Mesendoderm (in vitro differentiated cells): ENCODE measurements at regions not wholly inside any gene's neighbourhood (a gene's known extent, or its start where the extent isn't known, plus 50 kb on each side); places are given as distances from the start of the nearest gene placed in this dataset.

Experiments used
- DNase-seq: peaks from one replicate; pipeline ENCODE4 v3.0.0; 2013
- H2AK5ac ChIP-seq: 2 replicates; pipeline ENCODE4 v1.6.1; 2013; ENCODE audit warnings: low read length, inconsistent platforms
- H2BK120ac ChIP-seq: 2 replicates; pipeline ENCODE4 v1.6.1; 2013; ENCODE audit warnings: low read depth, mild to moderate bottlenecking, low read length, moderate library complexity, mixed read lengths
- H2BK15ac ChIP-seq: replicated peaks from 2 replicates; pipeline ENCODE4 v1.6.1; 2013; ENCODE audit warnings: low read depth, mild to moderate bottlenecking, moderate library complexity
- H2BK5ac ChIP-seq: 2 replicates; pipeline ENCODE4 v1.6.1; 2013; ENCODE audit warnings: low read length, inconsistent platforms
- H3K18ac ChIP-seq: 2 replicates; pipeline ENCODE4 v1.6.1; 2013; ENCODE audit warnings: mild to moderate bottlenecking, low read length, mixed read lengths
- H3K23ac ChIP-seq: one replicate; pipeline ENCODE4 v1.6.1; 2013; ENCODE audit warnings: low read length
- H3K27ac ChIP-seq: 2 replicates; pipeline ENCODE4 v1.5.1; 2013; ENCODE audit warnings: low read depth, mild to moderate bottlenecking, inconsistent platforms, low read length, moderate library complexity
- H3K27me3 ChIP-seq: 2 replicates; pipeline ENCODE4 v1.6.1; 2013; ENCODE audit warnings: low read length, control low read depth, mild to moderate bottlenecking, inconsistent platforms; ENCODE audit not compliant: insufficient read depth, poor library complexity
- H3K36me3 ChIP-seq: 2 replicates; pipeline ENCODE4 v1.6.1; 2013; ENCODE audit warnings: low read length, inconsistent platforms; ENCODE audit not compliant: control insufficient read depth, insufficient read depth
- H3K4ac ChIP-seq: one replicate; pipeline ENCODE4 v1.6.1; 2013; ENCODE audit warnings: low read depth, mild to moderate bottlenecking, low read length, moderate library complexity
- H3K4me1 ChIP-seq: 2 replicates; pipeline ENCODE4 v1.6.1; 2013; ENCODE audit warnings: low read depth, low read length, inconsistent platforms; ENCODE audit not compliant: control insufficient read depth
- H3K4me2 ChIP-seq: 2 replicates; pipeline ENCODE4 v1.6.1; 2013; ENCODE audit warnings: low read length
- H3K4me3 ChIP-seq: 2 replicates; pipeline ENCODE4 v1.5.1; 2013; ENCODE audit warnings: mild to moderate bottlenecking, low read length
- H3K56ac ChIP-seq: one replicate; pipeline ENCODE4 v1.6.1; 2013; ENCODE audit warnings: low read length
- H3K79me1 ChIP-seq: 2 replicates; pipeline ENCODE4 v1.6.1; 2013; ENCODE audit warnings: low read length, inconsistent platforms
- H3K79me2 ChIP-seq: 2 replicates; pipeline ENCODE4 v1.6.1; 2013; ENCODE audit warnings: mild to moderate bottlenecking, low read length; ENCODE audit not compliant: control insufficient read depth, insufficient read depth
- H3K9ac ChIP-seq: 2 replicates; pipeline ENCODE4 v1.6.1; 2013; ENCODE audit warnings: low read length, inconsistent platforms
- H4K5ac ChIP-seq: one replicate; pipeline ENCODE4 v1.6.1; 2013; ENCODE audit warnings: low read length
- H4K8ac ChIP-seq: one replicate; pipeline ENCODE4 v1.6.1; 2013; ENCODE audit warnings: low read depth, mild to moderate bottlenecking, control low read depth, low read length, moderate library complexity
- WGBS: extraction: QIAGEN DNeasy Blood & Tissue Kit; methylation state at CpG from one replicate; pipeline ENCODE4 v1.1.7; 2013; ENCODE audit warnings: low lambda C conversion rate, missing lambda C conversion rate; ENCODE audit not compliant: insufficient coverage; ENCODE audit errors: extremely low coverage; 5-methylcytosine and 5-hydroxymethylcytosine counted together

DNA sequence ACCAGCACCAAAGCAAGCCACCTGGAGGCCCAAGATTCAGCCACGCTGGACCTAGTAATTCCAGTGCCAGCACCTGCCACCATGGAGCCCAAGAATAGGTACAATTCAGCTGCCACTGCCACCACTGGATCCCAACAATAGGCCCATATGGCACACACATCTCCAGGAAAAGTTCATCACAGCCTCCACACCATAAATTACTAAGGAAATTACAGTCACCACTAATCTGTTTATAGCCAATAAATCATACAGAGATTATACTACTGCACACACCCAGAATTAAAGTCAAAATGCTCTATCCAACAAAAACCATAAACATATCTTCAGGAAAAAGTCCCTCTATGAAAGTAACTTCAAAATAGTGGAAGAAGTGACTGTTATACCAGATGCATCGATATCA lies 242.8 kb downstream of the SPATA31D1 start:
- Histone ChIP-seq H3K18ac (no peak overlapping the region), H3K4me3 (no peak overlapping the region), H3K4ac (no peak overlapping the region), H3K27ac (no peak overlapping the region), H3K36me3 (no peaks in the 10 kb centered on the region), H2BK5ac (no peak overlapping the region), H3K9ac (no peak overlapping the region), H4K5ac (no peak overlapping the region), H2AK5ac (no peak overlapping the region), H4K8ac (no peak overlapping the region), H3K4me1 (no peaks in the 10 kb centered on the region), H3K23ac (no peak overlapping the region), H3K56ac (no peak overlapping the region), H3K79me2 (no peaks in the 10 kb centered on the region), H3K79me1 (no peaks in the 10 kb centered on the region), H2BK15ac (no peak overlapping the region), H2BK120ac (no peak overlapping the region), H3K4me2 (no peak overlapping the region), H3K27me3 (no peaks in the 10 kb centered on the region)
- no CpG with 5 or more reads among the region's 2 CpGs for WGBS
- DNase-seq = no peak

DNA sequence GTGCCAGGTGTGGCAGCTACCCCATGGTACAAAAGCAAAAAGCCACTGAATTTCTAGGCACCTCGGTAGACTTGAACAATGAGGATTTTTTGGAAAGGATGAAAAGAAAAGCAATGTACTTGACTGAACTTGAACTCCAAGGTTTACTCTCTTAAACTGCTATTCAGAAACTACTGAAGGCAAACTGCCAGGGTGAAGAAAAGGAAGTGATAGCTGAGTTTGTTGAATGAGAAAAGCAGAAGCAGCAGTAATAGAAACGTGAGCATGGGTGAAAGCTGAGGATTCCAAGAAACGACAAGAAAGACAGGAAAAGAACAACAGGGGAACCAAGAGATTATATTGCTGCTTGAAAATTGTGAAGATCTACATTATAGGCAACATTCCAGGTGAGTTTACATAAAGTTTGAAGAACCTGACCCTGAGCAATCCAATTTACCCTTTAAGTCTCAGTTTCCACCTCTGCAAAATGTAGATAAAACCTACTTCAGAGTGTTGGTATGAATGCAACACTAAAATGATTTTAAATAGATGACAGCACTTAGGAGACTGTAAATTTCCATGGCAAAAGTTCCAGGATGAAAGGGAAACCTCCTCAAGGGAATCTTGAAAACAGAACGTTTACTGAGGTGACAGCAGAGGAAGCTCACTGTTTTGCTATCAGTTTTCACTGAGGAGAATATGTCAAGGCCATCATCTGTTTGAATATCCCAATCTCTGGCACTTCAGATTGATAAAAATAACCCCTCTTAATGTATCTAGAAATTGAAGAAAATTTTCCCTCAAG lies 245.8 kb downstream of the SPATA31D1 start:
- Histone ChIP-seq H3K27ac (no peak overlapping the region), H3K36me3 (no peaks in the 10 kb centered on the region), H3K23ac (no peak overlapping the region), H3K79me2 (no peaks in the 10 kb centered on the region), H3K79me1 (no peaks in the 10 kb centered on the region), H3K9ac (no peak overlapping the region), H3K56ac (no peak overlapping the region), H3K4me2 (no peak overlapping the region), H2BK15ac (no peak overlapping the region), H2AK5ac (no peak overlapping the region), H2BK5ac (no peak overlapping the region), H4K5ac (no peak overlapping the region), H4K8ac (no peak overlapping the region), H3K18ac (no peak overlapping the region), H3K4ac (no peak overlapping the region), H3K4me1 (no peaks in the 10 kb centered on the region), H3K4me3 (no peak overlapping the region), H3K27me3 (no peaks in the 10 kb centered on the region), H2BK120ac (no peak overlapping the region)
- no peak for DNase-seq
- WGBS = no CpG with 5 or more reads among the region's 4 CpGs

DNA sequence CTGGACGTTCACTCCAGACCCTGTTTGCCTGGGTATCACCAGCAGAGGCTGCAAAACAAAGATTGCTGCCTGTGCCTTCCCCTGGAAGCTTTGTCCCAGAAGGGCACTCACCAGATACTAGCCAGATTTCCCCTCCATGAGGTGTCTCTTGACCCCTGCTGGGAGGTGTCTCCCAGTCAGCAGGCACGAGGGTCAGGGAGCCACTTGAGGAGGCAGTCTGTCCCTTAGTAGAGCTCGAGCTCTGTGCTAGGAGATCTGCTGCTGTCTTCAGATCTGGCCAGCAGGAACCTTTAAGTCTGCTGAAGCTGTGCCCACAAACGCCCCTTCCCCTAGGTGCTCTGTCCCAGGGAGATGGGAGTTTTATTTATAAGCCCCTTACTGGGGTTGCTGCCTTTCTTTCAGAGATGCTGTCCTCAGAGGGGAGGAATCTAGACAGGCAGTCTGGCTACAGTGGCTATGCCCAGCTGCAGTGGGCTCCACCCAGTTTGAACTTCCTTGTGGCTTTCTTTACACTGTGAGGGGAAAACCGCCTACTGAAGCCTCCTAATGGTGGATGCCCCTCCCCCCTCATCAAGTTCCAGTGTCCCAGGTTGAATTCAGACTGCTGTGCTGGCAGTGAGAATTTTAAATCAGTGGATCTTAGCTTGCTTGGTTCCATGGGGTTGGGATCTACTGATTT lies 253.9 kb downstream of the SPATA31D1 start:
- Histone ChIP-seq H3K4me1 (no peaks in the 10 kb centered on the region), H4K5ac (no peak overlapping the region), H3K27ac (no peak overlapping the region), H2BK5ac (no peak overlapping the region), H4K8ac (no peak overlapping the region), H3K79me2 (no peaks in the 10 kb centered on the region), H3K36me3 (no peaks in the 10 kb centered on the region), H3K23ac (no peak overlapping the region), H3K56ac (no peak overlapping the region), H3K4ac (no peak overlapping the region), H3K9ac (no peak overlapping the region), H3K27me3 (no peaks in the 10 kb centered on the region), H3K4me3 (no peak overlapping the region), H3K18ac (no peak overlapping the region), H3K79me1 (no peaks in the 10 kb centered on the region), H2AK5ac (no peak overlapping the region), H2BK15ac (no peak overlapping the region), H2BK120ac (no peak overlapping the region), H3K4me2 (no peak overlapping the region)
- no CpG with 5 or more reads among the region's 5 CpGs for WGBS
- DNase-seq = no peak

DNA sequence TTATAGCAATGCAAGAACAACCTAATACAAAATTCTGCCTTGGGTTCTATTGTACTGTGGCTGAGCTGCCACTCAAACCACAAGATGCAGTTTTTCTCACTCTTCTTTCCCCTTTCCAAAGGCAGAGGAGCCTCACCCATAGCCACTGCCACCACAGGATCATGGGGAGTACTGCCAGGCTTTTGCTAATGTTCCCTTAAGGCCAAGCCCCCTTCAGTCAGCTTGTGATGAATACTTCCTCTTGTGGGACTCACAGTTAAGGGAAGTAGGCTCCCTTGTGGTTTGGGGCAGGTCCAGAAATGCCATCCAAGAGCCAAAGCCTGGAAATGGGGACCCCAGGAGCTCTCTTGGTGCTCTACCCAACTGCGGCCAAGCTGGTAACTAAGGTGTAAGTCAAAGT lies 258.7 kb downstream of the SPATA31D1 start:
- Histone ChIP-seq H3K23ac (no peak overlapping the region), H3K27me3 (no peaks in the 10 kb centered on the region), H3K9ac (no peak overlapping the region), H3K36me3 (no peaks in the 10 kb centered on the region), H3K4me1 (no peaks in the 10 kb centered on the region), H2BK5ac (no peak overlapping the region), H4K8ac (no peak overlapping the region), H2BK15ac (no peak overlapping the region), H2BK120ac (no peak overlapping the region), H4K5ac (no peak overlapping the region), H3K4me3 (no peak overlapping the region), H3K4me2 (no peak overlapping the region), H3K56ac (no peak overlapping the region), H3K79me1 (no peaks in the 10 kb centered on the region), H3K27ac (no peak overlapping the region), H3K18ac (no peak overlapping the region), H3K4ac (no peak overlapping the region), H3K79me2 (no peaks in the 10 kb centered on the region), H2AK5ac (no peak overlapping the region)
- peak; percentile 25 for DNase-seq
- no CpG with 5 or more reads among the region's 1 CpG for WGBS

DNA sequence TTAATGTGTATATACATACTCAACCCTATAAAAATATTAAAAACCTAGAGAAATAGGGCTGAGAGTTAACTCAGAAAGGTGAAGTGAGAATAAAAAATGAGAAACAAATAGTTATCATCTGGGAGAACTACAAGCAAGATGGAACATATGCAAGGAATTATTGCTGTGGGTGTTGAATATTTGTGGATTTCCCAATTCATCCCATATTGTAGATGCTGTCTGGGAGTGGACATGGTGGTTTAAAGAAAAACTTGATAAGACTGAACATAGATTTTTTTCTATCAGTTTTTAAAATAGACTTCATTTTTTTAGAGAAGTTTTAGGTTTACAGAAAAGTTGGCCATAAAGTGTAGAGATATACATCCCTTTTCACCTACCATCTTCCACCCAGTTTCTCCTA lies 263.5 kb downstream of the SPATA31D1 start:
- no peak overlapping the region for H4K5ac ChIP-seq
- H3K23ac ChIP-seq = no peak overlapping the region
- H3K4me3 ChIP-seq = no peak overlapping the region
- no peak overlapping the region for H3K9ac ChIP-seq
- H3K4me1 ChIP-seq = no peaks in the 10 kb centered on the region
- no peak overlapping the region for H3K56ac ChIP-seq
- H4K8ac ChIP-seq = no peak overlapping the region
- H3K79me1 ChIP-seq = no peaks in the 10 kb centered on the region
- no peak overlapping the region for H2AK5ac ChIP-seq
- no peaks in the 10 kb centered on the region for H3K79me2 ChIP-seq
- no peaks in the 10 kb centered on the region for H3K27me3 ChIP-seq
- no peak overlapping the region for H3K27ac ChIP-seq
- H3K4ac ChIP-seq = no peak overlapping the region
- no peak overlapping the region for H2BK15ac ChIP-seq
- DNase-seq = no peak
- H3K18ac ChIP-seq = no peak overlapping the region
- H3K4me2 ChIP-seq = no peak overlapping the region
- no peak overlapping the region for H2BK5ac ChIP-seq
- H3K36me3 ChIP-seq = no peaks in the 10 kb centered on the region
- no peak overlapping the region for H2BK120ac ChIP-seq
